ENCODE measurements at regions not wholly inside any gene's neighbourhood (a gene's known extent, or its start where the extent isn't known, plus 50 kb on each side); places are given as distances from the start of the nearest gene placed in this dataset.

DNA sequence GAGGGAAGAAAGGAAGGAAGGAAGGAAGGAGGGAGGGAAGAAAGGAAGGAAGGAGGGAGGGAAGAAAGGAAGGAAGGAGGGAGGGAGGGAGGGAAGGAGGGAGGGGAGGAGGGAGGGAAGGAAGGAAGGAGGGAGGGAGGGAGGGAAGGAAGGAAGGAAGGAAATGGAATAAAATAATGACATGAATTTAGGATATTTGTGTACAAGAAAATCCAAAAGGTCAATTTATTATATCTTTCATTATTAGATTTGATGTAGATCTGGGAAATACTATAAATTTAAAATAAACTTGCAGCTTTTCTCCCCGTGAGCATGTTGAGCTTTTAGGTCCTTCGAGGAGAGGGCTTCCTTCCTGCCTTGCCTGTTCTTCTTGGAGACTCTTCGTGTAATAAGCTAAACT is 398.6 kb upstream of the NRP1 start:
- TF ChIP-seq CTCF (IDR thresholded peaks at IDR 0.05) (no peak), EP300 (IDR thresholded peaks at IDR 0.05) (no peak), POLR2A (IDR thresholded peaks at IDR 0.05) (no peak)
